ENCODE measurements at regions not wholly inside any gene's neighbourhood (a gene's known extent, or its start where the extent isn't known, plus 50 kb on each side); places are given as distances from the start of the nearest gene placed in this dataset.

GRCh38 chr3:36164400-36164799, 215.9 kb upstream of the STAC start:
- no peak for DNase-seq (ENCODE audit: low spot score)
- in situ Hi-C loops (cut with MboI; ENCODE audit: low sequenced_read_pairs, unreplicated experiment): no loop called here
- no peak for TF ChIP-seq CTCF (IDR thresholded peaks at IDR 0.05; ENCODE audit: borderline replicate concordance, control extremely low read depth, extremely low read depth, insufficient read depth, missing control alignments)

DNA sequence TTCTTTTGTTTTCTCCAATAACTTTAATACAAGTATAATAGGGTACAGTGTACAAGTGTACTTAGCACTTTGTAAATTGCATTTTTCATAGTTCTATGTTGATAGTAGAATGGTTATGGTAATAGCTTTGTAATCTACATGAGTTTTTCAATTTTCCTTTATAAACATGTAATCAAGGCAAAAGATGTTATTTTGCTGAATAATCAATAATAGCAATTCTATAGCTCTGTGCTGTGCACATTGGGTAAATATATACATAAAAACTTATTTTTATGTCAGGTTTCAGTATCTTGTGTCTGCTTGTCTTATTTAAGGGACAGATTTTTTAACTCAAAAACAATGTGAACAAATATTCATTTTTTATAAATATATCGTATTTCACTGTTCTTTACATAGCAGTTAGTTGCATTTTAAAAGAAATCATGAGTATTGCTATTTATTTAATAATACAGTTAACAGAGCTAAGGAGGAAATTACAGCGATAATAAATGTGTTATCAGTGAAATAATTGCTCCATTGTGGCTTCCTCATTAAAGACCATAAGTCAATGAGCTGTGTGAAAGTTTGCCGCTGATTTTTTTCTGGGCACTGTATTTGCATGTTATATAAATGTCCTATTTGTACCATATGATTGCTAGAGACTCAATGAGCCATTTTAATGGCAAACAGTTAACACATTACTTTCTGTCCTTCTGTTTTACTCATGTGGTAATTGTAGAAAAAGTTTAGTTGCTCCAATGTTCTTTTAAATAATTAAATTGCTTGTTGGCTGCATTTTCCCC, 214.6 kb upstream of the STAC start:
- in situ Hi-C loops (cut with MboI; ENCODE audit: low sequenced_read_pairs, unreplicated experiment): no loop called here
- TF ChIP-seq CTCF (IDR thresholded peaks at IDR 0.05; ENCODE audit: borderline replicate concordance, control extremely low read depth, extremely low read depth, insufficient read depth, missing control alignments): no peak

GRCh38 chr3:36166477-36166876, 213.8 kb upstream of the STAC start:
- no peak for DNase-seq (ENCODE audit: low spot score)
- in situ Hi-C loops (cut with MboI; ENCODE audit: low sequenced_read_pairs, unreplicated experiment): no loop called here
- no peak for TF ChIP-seq CTCF (IDR thresholded peaks at IDR 0.05; ENCODE audit: borderline replicate concordance, control extremely low read depth, extremely low read depth, insufficient read depth, missing control alignments)

More for the DNA sequence above, 214.6 kb upstream of the STAC start:
- DNase-seq (ENCODE audit: low spot score): no peak

DNA sequence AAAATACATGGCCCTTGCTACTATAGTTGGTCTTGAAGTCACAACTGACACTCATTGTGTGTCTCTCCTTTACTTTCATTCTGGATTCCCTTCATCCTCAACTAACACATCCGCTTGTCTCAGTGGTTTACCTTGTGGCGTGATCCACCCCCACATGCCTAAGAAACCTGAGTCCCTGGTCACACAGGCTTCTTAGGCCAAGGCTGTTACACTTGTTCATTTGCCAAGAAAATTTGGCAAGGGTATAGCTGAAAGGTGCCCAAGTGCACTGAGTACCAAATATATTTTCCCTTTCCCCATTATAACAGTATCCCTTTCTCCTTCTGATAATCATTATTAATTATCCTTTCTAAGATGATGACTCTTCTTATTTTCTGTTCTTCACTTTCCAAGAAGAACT, 207.6 kb upstream of the STAC start:
- in situ Hi-C loops (cut with MboI; ENCODE audit: low sequenced_read_pairs, unreplicated experiment): no loop called here
- no peak for DNase-seq (ENCODE audit: low spot score)
- TF ChIP-seq CTCF (IDR thresholded peaks at IDR 0.05; ENCODE audit: borderline replicate concordance, control extremely low read depth, extremely low read depth, insufficient read depth, missing control alignments): no peak

DNA sequence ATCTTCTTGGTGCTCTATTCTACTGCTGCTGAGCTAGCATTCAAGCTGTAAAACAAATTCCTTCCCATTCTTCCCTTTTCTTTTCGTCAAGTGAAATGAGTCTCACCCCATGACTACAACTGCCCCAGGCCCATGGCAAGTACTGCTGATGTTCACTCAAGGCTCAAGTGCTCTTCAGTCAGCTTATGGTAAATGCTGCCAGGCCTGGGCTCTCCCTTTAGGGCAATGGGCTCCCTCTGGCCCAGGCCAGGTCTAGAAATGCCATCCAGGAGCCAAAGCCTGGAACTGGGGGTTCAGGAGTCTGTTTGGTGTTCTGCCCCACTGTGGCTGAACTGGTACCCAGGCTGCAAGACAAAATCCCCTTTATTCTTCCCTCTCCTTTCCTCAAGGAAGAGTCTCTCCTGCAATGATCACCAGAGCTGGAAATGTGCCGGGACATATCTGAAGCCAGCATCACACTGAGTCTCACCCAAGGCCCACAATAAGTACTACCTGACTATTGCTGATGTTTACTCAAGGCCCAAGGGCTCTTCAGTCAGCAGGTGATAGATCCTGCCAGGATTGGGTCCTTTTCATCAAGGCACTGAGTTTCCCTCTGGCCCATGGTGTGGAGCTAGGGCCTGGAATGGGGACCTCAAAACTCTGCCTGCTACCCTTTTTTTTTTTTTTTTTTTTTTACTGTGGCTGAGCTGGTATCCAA, 205.0 kb upstream of the STAC start:
- DNase-seq (ENCODE audit: low spot score): no peak
- in situ Hi-C loops (cut with MboI; ENCODE audit: low sequenced_read_pairs, unreplicated experiment): no loop called here
- TF ChIP-seq CTCF (IDR thresholded peaks at IDR 0.05; ENCODE audit: borderline replicate concordance, control extremely low read depth, extremely low read depth, insufficient read depth, missing control alignments): no peak

DNA sequence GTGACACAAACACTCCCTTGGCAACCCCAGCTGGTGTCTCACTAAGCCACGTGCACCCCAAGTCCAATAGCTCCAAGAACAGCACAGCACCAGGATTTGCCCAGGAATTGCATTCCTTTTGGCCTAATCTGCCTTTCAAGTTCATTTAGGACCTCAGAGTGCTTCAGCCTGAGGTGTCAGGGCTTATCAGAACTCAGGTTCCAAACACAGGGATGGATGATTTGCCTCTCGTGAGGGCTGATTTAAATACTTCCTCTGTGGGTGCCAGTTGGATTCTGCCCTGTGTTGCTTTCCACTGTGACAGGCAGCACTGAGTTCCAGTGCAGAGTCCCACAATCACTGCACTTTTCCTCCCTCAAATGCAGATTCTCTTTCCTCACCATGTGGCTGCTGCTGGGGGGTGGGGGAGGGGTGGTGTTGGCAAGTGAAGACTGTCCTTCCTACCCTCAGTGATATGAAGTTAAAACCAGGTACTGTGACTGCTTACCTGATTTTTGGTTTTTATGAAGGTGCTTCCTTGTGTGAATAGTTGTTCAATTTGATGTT, 204.3 kb upstream of the STAC start:
- no peak for TF ChIP-seq CTCF (IDR thresholded peaks at IDR 0.05; ENCODE audit: borderline replicate concordance, control extremely low read depth, extremely low read depth, insufficient read depth, missing control alignments)
- DNase-seq (ENCODE audit: low spot score): no peak
- in situ Hi-C loops (cut with MboI; ENCODE audit: low sequenced_read_pairs, unreplicated experiment): no loop called here
